ENCODE measurements at regions not wholly inside any gene's neighbourhood (a gene's known extent, or its start where the extent isn't known, plus 50 kb on each side); places are given as distances from the start of the nearest gene placed in this dataset.
A peak's percentile ranks its signal among the peaks of the same experiment; 100 is the strongest.

- no peak overlapping the region for H3K4me3 Mint-ChIP-seq
- H3K27ac Mint-ChIP-seq = no peak overlapping the region
- ChIA-PET CTCF (interaction anchor here (1.1 kb wide), 1 partner anchor 140 kb away, joined by 3 read pairs; no protein-coding TSS in a partner anchor), POLR2A (no interaction called here)
- no peak for DNase-seq
- H3K4me1 Mint-ChIP-seq (ENCODE audit: low read depth) = peaks cover 9% of the 10 kb centered on the region
- H3K36me3 Mint-ChIP-seq (ENCODE audit: low read depth) = no peaks in the 10 kb centered on the region
- H3K27me3 Mint-ChIP-seq (ENCODE audit: low read depth) = no peaks in the 10 kb centered on the region
- ATAC-seq = no peak
- no peaks in the 10 kb centered on the region for H3K9me3 Mint-ChIP-seq (ENCODE audit: insufficient read depth)
Observed at GRCh38 chr1:229118477-229119061, 152.3 kb upstream of the RAB4A start.

- ChIA-PET CTCF (no interaction called here), POLR2A (no interaction called here)
- DNase-seq (no peak), ATAC-seq (no peak)
- H3K27ac Mint-ChIP-seq = no peak overlapping the region
- no peak overlapping the region for H3K4me3 Mint-ChIP-seq
- no peaks in the 10 kb centered on the region for H3K36me3 Mint-ChIP-seq (ENCODE audit: low read depth)
- H3K9me3 Mint-ChIP-seq (ENCODE audit: insufficient read depth) = no peaks in the 10 kb centered on the region
- peaks cover 9% of the 10 kb centered on the region for H3K4me1 Mint-ChIP-seq (ENCODE audit: low read depth)
- H3K27me3 Mint-ChIP-seq (ENCODE audit: low read depth) = peaks cover 4% of the 10 kb centered on the region
Observed at GRCh38 chr1:229119161-229119560, 151.8 kb upstream of the RAB4A start.

GRCh38 chr1:229119876-229120275, 151.0 kb upstream of the RAB4A start:
- ATAC-seq = no peak
- ChIA-PET CTCF (no interaction called here), POLR2A (no interaction called here)
- Mint-ChIP-seq H3K4me3 (no peak overlapping the region), H3K27me3 (ENCODE audit: low read depth) (peaks cover 6% of the 10 kb centered on the region), H3K9me3 (ENCODE audit: insufficient read depth) (no peaks in the 10 kb centered on the region), H3K4me1 (ENCODE audit: low read depth) (peaks cover 6% of the 10 kb centered on the region), H3K36me3 (ENCODE audit: low read depth) (no peaks in the 10 kb centered on the region), H3K27ac (no peak overlapping the region)
- no peak for DNase-seq

- Mint-ChIP-seq H3K9me3 (ENCODE audit: insufficient read depth) (no peaks in the 10 kb centered on the region), H3K4me3 (no peak overlapping the region), H3K36me3 (ENCODE audit: low read depth) (no peaks in the 10 kb centered on the region), H3K27ac (no peak overlapping the region), H3K4me1 (ENCODE audit: low read depth) (peaks cover 11% of the 10 kb centered on the region), H3K27me3 (ENCODE audit: low read depth) (peaks cover 12% of the 10 kb centered on the region)
- no peak for DNase-seq
- ChIA-PET CTCF (no interaction called here), POLR2A (no interaction called here)
- no peak for ATAC-seq
Observed at GRCh38 chr1:229121845-229122436, 149.0 kb upstream of the RAB4A start.

- CTCF ChIA-PET = no interaction called here
- Mint-ChIP-seq H3K4me1 (ENCODE audit: low read depth) (peaks cover 18% of the 10 kb centered on the region), H3K27me3 (ENCODE audit: low read depth) (peaks cover 12% of the 10 kb centered on the region), H3K27ac (no peak overlapping the region), H3K9me3 (ENCODE audit: insufficient read depth) (no peaks in the 10 kb centered on the region), H3K4me3 (no peak overlapping the region), H3K36me3 (ENCODE audit: low read depth) (no peaks in the 10 kb centered on the region)
- ATAC-seq (no peak), DNase-seq (no peak)
- POLR2A ChIA-PET = no interaction called here
Observed at GRCh38 chr1:229122606-229123005, 148.3 kb upstream of the RAB4A start.

GRCh38 chr1:229124116-229124515, 146.8 kb upstream of the RAB4A start:
- H3K27ac Mint-ChIP-seq = no peak overlapping the region
- CTCF ChIA-PET = interaction anchor here (1.4 kb wide), 1 partner anchor 13 kb away, joined by 3 read pairs; no protein-coding TSS in a partner anchor
- H3K36me3 Mint-ChIP-seq (ENCODE audit: low read depth) = no peaks in the 10 kb centered on the region
- ATAC-seq (no peak), DNase-seq (no peak)
- no peaks in the 10 kb centered on the region for H3K9me3 Mint-ChIP-seq (ENCODE audit: insufficient read depth)
- peaks cover 12% of the 10 kb centered on the region for H3K27me3 Mint-ChIP-seq (ENCODE audit: low read depth)
- peaks cover 25% of the 10 kb centered on the region for H3K4me1 Mint-ChIP-seq (ENCODE audit: low read depth)
- POLR2A ChIA-PET = interaction anchor here (1.4 kb wide), 1 partner anchor 16 kb away, joined by 3 read pairs; no protein-coding TSS in a partner anchor
- no peak overlapping the region for H3K4me3 Mint-ChIP-seq

- POLR2A ChIA-PET = interaction anchor here (1.4 kb wide), 1 partner anchor 16 kb away, joined by 3 read pairs; no protein-coding TSS in a partner anchor
- H3K27ac Mint-ChIP-seq = no peak overlapping the region
- no peak overlapping the region for H3K4me3 Mint-ChIP-seq
- H3K36me3 Mint-ChIP-seq (ENCODE audit: low read depth) = no peaks in the 10 kb centered on the region
- peaks cover 12% of the 10 kb centered on the region for H3K27me3 Mint-ChIP-seq (ENCODE audit: low read depth)
- H3K4me1 Mint-ChIP-seq (ENCODE audit: low read depth) = peaks cover 28% of the 10 kb centered on the region
- CTCF ChIA-PET = interaction anchor here (1.4 kb wide), 1 partner anchor 13 kb away, joined by 3 read pairs; no protein-coding TSS in a partner anchor
- DNase-seq (no peak), ATAC-seq (no peak)
- no peaks in the 10 kb centered on the region for H3K9me3 Mint-ChIP-seq (ENCODE audit: insufficient read depth)
Observed at GRCh38 chr1:229124520-229125124, 146.3 kb upstream of the RAB4A start.

GRCh38 chr1:229127301-229127700, 143.6 kb upstream of the RAB4A start:
- ChIA-PET CTCF (no interaction called here), POLR2A (no interaction called here)
- DNase-seq (peak; percentile 68), ATAC-seq (peak; percentile 47)
- H3K36me3 Mint-ChIP-seq (ENCODE audit: low read depth) = no peaks in the 10 kb centered on the region
- H3K9me3 Mint-ChIP-seq (ENCODE audit: insufficient read depth) = no peaks in the 10 kb centered on the region
- H3K27ac Mint-ChIP-seq = no peak overlapping the region
- H3K27me3 Mint-ChIP-seq (ENCODE audit: low read depth) = peaks cover 15% of the 10 kb centered on the region
- H3K4me1 Mint-ChIP-seq (ENCODE audit: low read depth) = peaks cover 52% of the 10 kb centered on the region
- no peak overlapping the region for H3K4me3 Mint-ChIP-seq

GRCh38 chr1:229128066-229128608, 142.8 kb upstream of the RAB4A start:
- no peak overlapping the region for H3K27ac Mint-ChIP-seq
- POLR2A ChIA-PET = no interaction called here
- H3K4me1 Mint-ChIP-seq (ENCODE audit: low read depth) = peaks cover 56% of the 10 kb centered on the region

GRCh38 chr1:229129301-229130027, 141.4 kb upstream of the RAB4A start:
- DNase-seq = peak; percentile 66
- peak overlapping the region; percentile 46 for H3K27ac Mint-ChIP-seq

More at GRCh38 chr1:229128066-229128608, 142.8 kb upstream of the RAB4A start:
- no peaks in the 10 kb centered on the region for H3K36me3 Mint-ChIP-seq (ENCODE audit: low read depth)
- peaks cover 3% of the 10 kb centered on the region for H3K9me3 Mint-ChIP-seq (ENCODE audit: insufficient read depth)
- H3K27me3 Mint-ChIP-seq (ENCODE audit: low read depth) = peaks cover 15% of the 10 kb centered on the region
- DNase-seq (no peak), ATAC-seq (no peak)
- CTCF ChIA-PET = interaction anchor here (1.9 to 3.2 kb wide), 4 partner anchors 9 to 393 kb away, joined by 5 to 20 read pairs (median 10); partner anchors contain the start of gene RHOU
- H3K4me3 Mint-ChIP-seq = no peak overlapping the region

GRCh38 chr1:229130028-229130668, 140.8 kb upstream of the RAB4A start:
- peaks cover 16% of the 10 kb centered on the region for H3K9me3 Mint-ChIP-seq (ENCODE audit: insufficient read depth)
- peaks cover 9% of the 10 kb centered on the region for H3K36me3 Mint-ChIP-seq (ENCODE audit: low read depth)
- peaks cover 62% of the 10 kb centered on the region for H3K4me1 Mint-ChIP-seq (ENCODE audit: low read depth)
- peaks cover 9% of the 10 kb centered on the region for H3K27me3 Mint-ChIP-seq (ENCODE audit: low read depth)
- H3K4me3 Mint-ChIP-seq = peak overlapping the region; percentile 34
- ATAC-seq = peak; percentile 40
- peak; percentile 58 for DNase-seq
- H3K27ac Mint-ChIP-seq = peak overlapping the region; percentile 46
- ChIA-PET POLR2A (interaction anchor here (0.6 to 0.9 kb wide), 3 partner anchors 9 to 729 kb away, joined by 3 to 4 read pairs (median 3); no protein-coding TSS in a partner anchor), CTCF (interaction anchor here (0.9 to 3.2 kb wide), 8 partner anchors 9 to 395 kb away, joined by 3 to 20 read pairs (median 6); partner anchors contain the start of gene RHOU)

More at GRCh38 chr1:229129301-229130027, 141.4 kb upstream of the RAB4A start:
- Mint-ChIP-seq H3K4me1 (ENCODE audit: low read depth) (peaks cover 62% of the 10 kb centered on the region), H3K9me3 (ENCODE audit: insufficient read depth) (peaks cover 14% of the 10 kb centered on the region), H3K4me3 (peak overlapping the region; percentile 34), H3K27me3 (ENCODE audit: low read depth) (peaks cover 11% of the 10 kb centered on the region), H3K36me3 (ENCODE audit: low read depth) (peaks cover 6% of the 10 kb centered on the region)
- ATAC-seq = peak; percentile 81
- CTCF ChIA-PET = interaction anchor here (0.9 to 3.2 kb wide), 9 partner anchors 8 to 394 kb away, joined by 3 to 20 read pairs (median 6); partner anchors contain the start of gene RHOU
- POLR2A ChIA-PET = interaction anchor here (0.6 kb wide), 1 partner anchor 76 kb away, joined by 3 read pairs; no protein-coding TSS in a partner anchor
